Endodermal cell (in vitro differentiated cells): ENCODE measurements at regions not wholly inside any gene's neighbourhood (a gene's known extent, or its start where the extent isn't known, plus 50 kb on each side); places are given as distances from the start of the nearest gene placed in this dataset.
A peak's percentile ranks its signal among the peaks of the same experiment; 100 is the strongest.

Source experiments
- DNase-seq: peaks from one replicate; pipeline ENCODE4 v3.0.0-alpha.2; 2017
- H3K27ac ChIP-seq: 2 replicates; pipeline ENCODE4 v1.5.1; 2013; ENCODE audit warnings: mild to moderate bottlenecking, low read depth, low read length, moderate library complexity
- H3K27me3 ChIP-seq: 2 replicates; pipeline ENCODE4 v1.6.1; 2013; ENCODE audit warnings: mild to moderate bottlenecking, low read length, moderate library complexity; ENCODE audit not compliant: insufficient read depth, control insufficient read depth, poor library complexity, severe bottlenecking
- H3K36me3 ChIP-seq: 2 replicates; pipeline ENCODE4 v1.7.0; 2013; ENCODE audit warnings: mild to moderate bottlenecking, low read length, moderate library complexity; ENCODE audit not compliant: control insufficient read depth, insufficient read depth
- H3K4me1 ChIP-seq: one replicate; pipeline ENCODE4 v1.7.0; 2013; ENCODE audit warnings: low read length; ENCODE audit not compliant: control insufficient read depth, insufficient read depth
- H3K4me3 ChIP-seq: 2 replicates; pipeline ENCODE4 v1.5.1; 2013; ENCODE audit warnings: mild to moderate bottlenecking, low read length, moderate library complexity
- H3K9ac ChIP-seq: 2 replicates; pipeline ENCODE4 v1.6.1; 2013; ENCODE audit warnings: mild to moderate bottlenecking, low read length, moderate library complexity; ENCODE audit not compliant: poor library complexity, severe bottlenecking; ENCODE audit errors: extremely low read depth
- H3K9me3 ChIP-seq: 2 replicates; pipeline ENCODE4 v1.6.1; 2013; ENCODE audit warnings: mild to moderate bottlenecking, low read length, moderate library complexity; ENCODE audit not compliant: control insufficient read depth
- H3K27ac Mint-ChIP-seq: 2 replicates; pipeline ENCODE4 v1.8.0; 2020; ENCODE audit warnings: mixed read lengths
- H3K27me3 Mint-ChIP-seq: 2 replicates; pipeline ENCODE4 v1.8.0; 2021; ENCODE audit warnings: mild to moderate bottlenecking, mixed read lengths; ENCODE audit not compliant: insufficient read depth
- H3K36me3 Mint-ChIP-seq: 2 replicates; pipeline ENCODE4 v1.8.0; 2020; ENCODE audit warnings: low read depth, mixed read lengths
- H3K4me1 Mint-ChIP-seq: 2 replicates; pipeline ENCODE4 v1.8.0; 2020; ENCODE audit warnings: mixed read lengths
- H3K4me3 Mint-ChIP-seq: 2 replicates; pipeline ENCODE4 v1.8.0; 2020; ENCODE audit warnings: mild to moderate bottlenecking, moderate library complexity, mixed read lengths
- H3K9me3 Mint-ChIP-seq: 2 replicates; pipeline ENCODE4 v1.8.0; 2020; ENCODE audit warnings: mild to moderate bottlenecking, mixed read lengths
- CTCF ChIP-seq: fragments of 200-600 bp; sonication (generic); conservative IDR thresholded peaks from 2 replicates; pipeline ENCODE4 v1.5.0; 2021; ENCODE audit warnings: antibody characterized with exemption, mild to moderate bottlenecking
- WGBS, 2 experiments: methylation state at CpG; one replicate each; pipeline versions ENCODE4 v1.1.5 to v1.1.7; 2013; ENCODE audit warnings: missing lambda C conversion rate in 2 of 2, mixed read lengths in 1 of 2; ENCODE audit not compliant: insufficient coverage in 1 of 2, insufficient read length in 1 of 2; 5-methylcytosine and 5-hydroxymethylcytosine counted together

- H3K36me3 Mint-ChIP-seq = no peaks in the 10 kb centered on the region
- H3K4me1 Mint-ChIP-seq = peaks cover 19% of the 10 kb centered on the region
- Histone ChIP-seq H3K4me3 (no peak overlapping the region), H3K9ac (no peak overlapping the region), H3K36me3 (no peaks in the 10 kb centered on the region), H3K27me3 (peaks cover 29% of the 10 kb centered on the region), H3K4me1 (peaks cover 4% of the 10 kb centered on the region), H3K27ac (no peak overlapping the region), H3K9me3 (no peaks in the 10 kb centered on the region)
- no peak for DNase-seq
- H3K9me3 Mint-ChIP-seq = no peaks in the 10 kb centered on the region
- peaks cover 37% of the 10 kb centered on the region for H3K27me3 Mint-ChIP-seq
- H3K27ac Mint-ChIP-seq = no peak overlapping the region
- 91 to 93% methylated on average over 6 to 8 of the region's 8 CpGs for WGBS, 2 experiments
- no peak for TF ChIP-seq CTCF
- H3K4me3 Mint-ChIP-seq = no peak overlapping the region
Measured at GRCh38 chr4:4672402-4672801, 130.6 kb upstream of the STX18 start.

- H3K9me3 Mint-ChIP-seq = no peaks in the 10 kb centered on the region
- H3K4me3 Mint-ChIP-seq = no peak overlapping the region
- WGBS, 2 experiments = 52 to 65% methylated on average over 3 to 5 of the region's 5 CpGs
- peaks cover 24% of the 10 kb centered on the region for H3K27me3 ChIP-seq
- H3K4me1 ChIP-seq = peaks cover 9% of the 10 kb centered on the region
- no peaks in the 10 kb centered on the region for H3K36me3 Mint-ChIP-seq
- H3K9me3 ChIP-seq = no peaks in the 10 kb centered on the region
- H3K4me3 ChIP-seq = no peak overlapping the region
- no peak overlapping the region for H3K27ac Mint-ChIP-seq
- no peak overlapping the region for H3K27ac ChIP-seq
- no peak for DNase-seq
- peaks cover 22% of the 10 kb centered on the region for H3K4me1 Mint-ChIP-seq
- H3K27me3 Mint-ChIP-seq = peaks cover 32% of the 10 kb centered on the region
- no peaks in the 10 kb centered on the region for H3K36me3 ChIP-seq
- no peak overlapping the region for H3K9ac ChIP-seq
- no peak for TF ChIP-seq CTCF
Measured at GRCh38 chr4:4671774-4672349, 130.0 kb upstream of the STX18 start.

GRCh38 chr4:4670869-4671268, 129.0 kb upstream of the STX18 start:
- no peaks in the 10 kb centered on the region for H3K9me3 ChIP-seq
- H3K27me3 ChIP-seq = peaks cover 22% of the 10 kb centered on the region
- H3K9ac ChIP-seq = no peak overlapping the region
- H3K36me3 ChIP-seq = no peaks in the 10 kb centered on the region
- 63 to 70% methylated on average over 5 of the region's 5 CpGs for WGBS, 2 experiments
- peaks cover 27% of the 10 kb centered on the region for H3K27me3 Mint-ChIP-seq
- no peak overlapping the region for H3K4me3 ChIP-seq
- H3K4me3 Mint-ChIP-seq = no peak overlapping the region
- H3K27ac Mint-ChIP-seq = no peak overlapping the region
- no peaks in the 10 kb centered on the region for H3K36me3 Mint-ChIP-seq
- no peaks in the 10 kb centered on the region for H3K9me3 Mint-ChIP-seq
- peaks cover 32% of the 10 kb centered on the region for H3K4me1 Mint-ChIP-seq
- peaks cover 13% of the 10 kb centered on the region for H3K4me1 ChIP-seq
- H3K27ac ChIP-seq = no peak overlapping the region
- no peak for TF ChIP-seq CTCF
- DNase-seq = peak; percentile 64
